ENCODE measurements at regions not wholly inside any gene's neighbourhood (a gene's known extent, or its start where the extent isn't known, plus 50 kb on each side); places are given as distances from the start of the nearest gene placed in this dataset.
A peak's percentile ranks its signal among the peaks of the same experiment; 100 is the strongest.

DNA sequence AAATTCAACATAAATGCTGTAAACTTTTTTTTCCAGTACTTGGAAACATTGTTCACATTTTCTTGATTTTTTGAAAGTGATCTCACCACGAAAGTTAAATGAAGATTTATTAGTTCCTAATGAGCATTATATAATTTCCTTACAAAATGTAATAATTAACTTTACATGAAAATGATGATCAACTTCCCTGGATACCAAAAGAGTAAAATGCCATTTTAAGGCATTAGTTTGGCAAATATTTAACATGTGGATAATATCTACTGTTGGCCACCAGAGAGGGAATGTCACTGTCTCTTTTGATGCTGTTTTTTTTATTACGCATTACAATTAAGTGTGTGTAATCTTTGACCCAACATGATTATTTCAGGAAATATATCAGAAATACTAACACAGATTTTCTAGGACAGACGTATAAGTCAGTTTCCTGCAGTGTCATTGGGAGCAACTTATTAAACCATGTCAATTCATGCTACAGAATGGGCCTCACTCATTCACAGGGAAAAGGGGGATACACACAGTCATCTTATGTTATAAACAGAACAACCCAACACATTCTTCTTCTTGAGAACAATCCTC is 903.9 kb upstream of the ADGRL2 start:
- TF ChIP-seq, protein P1, sequence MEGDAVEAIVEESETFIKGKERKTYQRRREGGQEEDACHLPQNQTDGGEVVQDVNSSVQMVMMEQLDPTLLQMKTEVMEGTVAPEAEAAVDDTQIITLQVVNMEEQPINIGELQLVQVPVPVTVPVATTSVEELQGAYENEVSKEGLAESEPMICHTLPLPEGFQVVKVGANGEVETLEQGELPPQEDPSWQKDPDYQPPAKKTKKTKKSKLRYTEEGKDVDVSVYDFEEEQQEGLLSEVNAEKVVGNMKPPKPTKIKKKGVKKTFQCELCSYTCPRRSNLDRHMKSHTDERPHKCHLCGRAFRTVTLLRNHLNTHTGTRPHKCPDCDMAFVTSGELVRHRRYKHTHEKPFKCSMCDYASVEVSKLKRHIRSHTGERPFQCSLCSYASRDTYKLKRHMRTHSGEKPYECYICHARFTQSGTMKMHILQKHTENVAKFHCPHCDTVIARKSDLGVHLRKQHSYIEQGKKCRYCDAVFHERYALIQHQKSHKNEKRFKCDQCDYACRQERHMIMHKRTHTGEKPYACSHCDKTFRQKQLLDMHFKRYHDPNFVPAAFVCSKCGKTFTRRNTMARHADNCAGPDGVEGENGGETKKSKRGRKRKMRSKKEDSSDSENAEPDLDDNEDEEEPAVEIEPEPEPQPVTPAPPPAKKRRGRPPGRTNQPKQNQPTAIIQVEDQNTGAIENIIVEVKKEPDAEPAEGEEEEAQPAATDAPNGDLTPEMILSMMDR (conservative IDR thresholded peaks at IDR 0.05; ENCODE audit: low read depth, low read length) = no peak
- no peak for DNase-seq (ENCODE audit: low read depth)
- no peak overlapping the region for H3K4me3 ChIP-seq (ENCODE audit: low read depth, low read length)

DNA sequence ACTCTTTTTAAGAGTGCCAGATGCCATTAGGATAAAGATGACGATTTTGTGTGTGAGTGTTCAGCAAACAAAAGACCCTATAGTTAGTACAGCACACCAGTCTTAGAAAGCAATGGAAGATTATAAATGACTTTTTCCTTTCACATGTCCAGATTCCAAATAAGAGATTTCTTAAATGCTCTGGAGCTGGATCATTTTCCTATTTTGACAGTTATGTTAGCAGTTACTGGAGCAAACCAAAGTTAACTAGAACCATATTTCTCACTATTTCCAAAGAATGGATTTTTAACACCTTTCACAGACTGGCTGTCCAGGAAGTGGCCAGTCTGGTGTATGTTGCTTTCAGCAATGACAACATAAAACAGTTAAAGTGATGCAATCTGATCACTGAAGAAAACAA is 905.8 kb upstream of the ADGRL2 start:
- TF ChIP-seq, protein P1 (conservative IDR thresholded peaks at IDR 0.05; ENCODE audit: low read depth, low read length) = no peak
- DNase-seq (ENCODE audit: low read depth) = no peak
- H3K4me3 ChIP-seq (ENCODE audit: low read depth, low read length) = no peak overlapping the region

DNA sequence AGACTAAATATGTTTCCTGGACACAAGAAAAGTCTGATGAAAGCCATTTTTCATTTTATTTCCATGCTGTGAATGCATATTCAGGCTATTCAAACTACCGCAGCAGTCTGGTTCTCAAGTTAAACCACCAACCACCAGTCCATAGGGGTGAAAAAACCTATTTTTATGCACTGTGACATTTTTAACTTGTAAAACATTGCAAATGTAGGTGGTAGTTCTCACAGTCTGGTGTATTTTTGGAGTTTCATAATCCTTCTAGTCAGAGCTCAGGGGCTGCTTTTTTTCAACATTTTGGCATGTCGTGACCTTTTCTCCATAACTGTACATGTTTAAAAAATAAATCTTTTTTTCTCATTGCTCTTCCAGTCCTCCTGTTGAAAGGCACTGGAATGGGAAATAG is 907.6 kb upstream of the ADGRL2 start:
- TF ChIP-seq, protein P1 (conservative IDR thresholded peaks at IDR 0.05; ENCODE audit: low read depth, low read length) = no peak
- no peak for DNase-seq (ENCODE audit: low read depth)
- H3K4me3 ChIP-seq (ENCODE audit: low read depth, low read length) = no peak overlapping the region

DNA sequence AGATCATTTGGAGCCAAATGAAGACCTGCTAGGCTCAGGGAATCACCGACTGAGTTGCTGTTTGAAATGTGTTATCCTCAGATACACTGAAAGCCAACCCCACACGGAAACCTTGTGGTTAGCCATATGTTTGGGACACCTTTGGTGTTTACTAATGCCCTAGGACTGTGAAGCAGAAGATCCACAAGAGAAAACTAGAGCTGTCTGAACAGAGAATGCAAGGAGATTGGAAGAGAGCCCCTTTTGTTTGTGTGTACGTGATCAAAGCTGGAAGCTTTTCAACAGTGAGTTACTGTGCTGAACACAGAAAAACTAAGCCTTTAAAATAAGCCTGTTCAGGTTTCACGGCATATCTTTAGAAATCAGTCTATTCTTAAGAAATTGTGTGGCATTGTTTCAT is 908.2 kb upstream of the ADGRL2 start:
- no peak overlapping the region for H3K4me3 ChIP-seq (ENCODE audit: low read depth, low read length)
- TF ChIP-seq, protein P1 (conservative IDR thresholded peaks at IDR 0.05; ENCODE audit: low read depth, low read length) = no peak
- no peak for DNase-seq (ENCODE audit: low read depth)

DNA sequence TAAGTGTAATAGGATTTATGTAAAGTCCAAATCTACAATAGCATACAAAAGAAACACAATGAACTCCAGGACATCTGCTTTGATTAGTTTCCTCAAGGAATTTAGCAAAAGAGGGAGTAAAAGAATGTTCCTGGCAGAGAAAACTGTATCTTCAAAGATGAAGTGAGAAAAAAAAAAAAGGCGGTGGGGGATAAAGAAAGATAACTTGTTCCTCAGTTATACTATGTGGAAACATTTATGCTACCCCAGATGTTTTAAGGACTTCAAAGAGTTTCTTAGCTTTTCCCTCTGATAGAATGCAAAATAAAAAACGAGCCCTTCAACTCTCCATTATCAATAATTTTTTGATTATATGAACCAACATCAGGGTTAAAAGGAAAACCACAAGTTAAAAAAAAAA is 908.9 kb upstream of the ADGRL2 start:
- no peak for DNase-seq (ENCODE audit: low read depth)
- TF ChIP-seq, protein P1 (conservative IDR thresholded peaks at IDR 0.05; ENCODE audit: low read depth, low read length) = no peak
- no peak overlapping the region for H3K4me3 ChIP-seq (ENCODE audit: low read depth, low read length)

DNA sequence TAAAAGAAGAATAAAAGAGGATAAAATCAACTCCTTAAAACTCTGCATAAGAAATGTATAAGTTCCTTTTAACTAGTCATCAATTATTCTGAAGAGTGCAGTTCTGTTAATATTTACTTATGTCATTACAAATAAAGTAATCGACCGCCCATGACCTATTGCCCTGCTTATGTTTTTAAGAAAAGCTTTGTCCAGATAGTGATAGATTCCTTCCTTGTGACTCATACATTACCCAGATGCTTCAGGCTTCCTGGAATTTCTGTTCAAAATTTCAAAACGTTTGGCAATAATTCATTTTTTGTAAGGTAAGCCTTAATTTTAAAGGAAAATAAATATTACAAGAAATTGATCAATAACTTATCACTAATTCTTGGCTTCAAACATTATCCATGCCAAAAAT is 918.2 kb upstream of the ADGRL2 start:
- peak; percentile 27 for DNase-seq (ENCODE audit: low read depth)
- TF ChIP-seq, protein P1 (conservative IDR thresholded peaks at IDR 0.05; ENCODE audit: low read depth, low read length) = no peak
- H3K4me3 ChIP-seq (ENCODE audit: low read depth, low read length) = no peak overlapping the region

DNA sequence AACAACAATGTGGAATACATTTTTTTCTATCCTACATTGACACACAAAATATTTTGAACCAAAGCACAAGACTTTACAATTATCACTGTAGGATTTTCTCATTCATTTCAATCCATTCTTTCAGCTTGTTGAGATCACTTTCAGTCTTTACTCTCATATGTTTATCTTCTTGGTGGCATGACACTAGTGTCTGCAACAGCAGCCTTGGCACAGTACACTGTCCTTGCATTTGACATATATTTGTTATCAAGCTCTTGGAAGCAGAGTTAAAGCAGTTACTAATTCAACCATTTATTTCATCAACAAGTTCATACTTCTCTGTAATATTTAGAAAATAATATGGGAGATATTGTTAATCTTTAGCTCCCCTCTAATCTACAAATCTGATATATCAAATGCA is 922.4 kb upstream of the ADGRL2 start:
- H3K4me3 ChIP-seq (ENCODE audit: low read depth, low read length) = no peak overlapping the region
- DNase-seq (ENCODE audit: low read depth) = no peak
- TF ChIP-seq, protein P1 (conservative IDR thresholded peaks at IDR 0.05; ENCODE audit: low read depth, low read length) = no peak

Data from epithelial cell of proximal tubule (primary cell).